ENCODE measurements at regions not wholly inside any gene's neighbourhood (a gene's known extent, or its start where the extent isn't known, plus 50 kb on each side); places are given as distances from the start of the nearest gene placed in this dataset.

DNA sequence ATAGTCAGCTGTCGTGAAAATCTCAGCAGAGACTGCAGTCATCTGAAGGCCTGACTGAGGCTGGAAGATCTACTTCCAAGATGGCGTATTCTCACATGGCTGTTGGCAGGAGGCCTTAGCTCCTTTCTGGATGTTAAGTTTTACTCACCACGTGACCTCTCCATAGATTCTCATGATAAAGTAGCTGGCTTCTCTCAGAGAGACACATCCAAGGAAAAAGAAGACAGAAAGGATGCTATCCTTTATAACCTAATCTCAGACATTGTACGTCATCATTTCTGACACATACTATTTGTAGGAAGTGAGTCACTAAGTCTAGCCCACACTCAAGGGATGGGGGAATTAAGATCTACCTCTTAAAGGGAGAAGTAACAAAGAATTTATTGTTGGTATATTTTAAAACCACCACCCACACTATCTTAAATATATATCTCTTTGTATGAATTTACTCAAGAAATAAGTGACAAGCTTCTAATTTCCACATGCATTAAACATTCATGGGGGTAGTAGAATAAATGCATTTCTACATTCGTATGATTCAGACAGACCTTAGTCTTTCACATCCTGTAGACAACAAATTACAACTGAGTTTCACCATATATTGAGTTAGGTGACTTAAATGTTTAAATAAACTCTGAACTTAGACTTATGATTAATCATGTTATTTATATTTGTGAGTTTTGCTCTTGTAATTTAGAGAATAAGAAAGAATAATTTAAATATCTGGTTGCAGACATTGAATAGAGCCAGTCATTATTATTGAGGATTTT, 411.0 kb downstream of the LRIG3 start:
- TF ChIP-seq, protein P1, sequence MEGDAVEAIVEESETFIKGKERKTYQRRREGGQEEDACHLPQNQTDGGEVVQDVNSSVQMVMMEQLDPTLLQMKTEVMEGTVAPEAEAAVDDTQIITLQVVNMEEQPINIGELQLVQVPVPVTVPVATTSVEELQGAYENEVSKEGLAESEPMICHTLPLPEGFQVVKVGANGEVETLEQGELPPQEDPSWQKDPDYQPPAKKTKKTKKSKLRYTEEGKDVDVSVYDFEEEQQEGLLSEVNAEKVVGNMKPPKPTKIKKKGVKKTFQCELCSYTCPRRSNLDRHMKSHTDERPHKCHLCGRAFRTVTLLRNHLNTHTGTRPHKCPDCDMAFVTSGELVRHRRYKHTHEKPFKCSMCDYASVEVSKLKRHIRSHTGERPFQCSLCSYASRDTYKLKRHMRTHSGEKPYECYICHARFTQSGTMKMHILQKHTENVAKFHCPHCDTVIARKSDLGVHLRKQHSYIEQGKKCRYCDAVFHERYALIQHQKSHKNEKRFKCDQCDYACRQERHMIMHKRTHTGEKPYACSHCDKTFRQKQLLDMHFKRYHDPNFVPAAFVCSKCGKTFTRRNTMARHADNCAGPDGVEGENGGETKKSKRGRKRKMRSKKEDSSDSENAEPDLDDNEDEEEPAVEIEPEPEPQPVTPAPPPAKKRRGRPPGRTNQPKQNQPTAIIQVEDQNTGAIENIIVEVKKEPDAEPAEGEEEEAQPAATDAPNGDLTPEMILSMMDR (IDR thresholded peaks at IDR 0.05; ENCODE audit: low read depth, low read length) = no peak
- TF ChIP-seq EZH2phosphoT487 (IDR thresholded peaks at IDR 0.05; ENCODE audit: low read depth) = no peak
